NT2/D1 (cell line): ENCODE measurements at regions not wholly inside any gene's neighbourhood (a gene's known extent, or its start where the extent isn't known, plus 50 kb on each side); places are given as distances from the start of the nearest gene placed in this dataset.

Experiments
- SUZ12 ChIP-seq: IDR thresholded peaks from 2 replicates; pipeline ENCODE4 v1.6.1; 2011; ENCODE audit not compliant: insufficient read length, insufficient read depth; ENCODE audit errors: extremely low read depth
- YY1 ChIP-seq: IDR thresholded peaks from 2 replicates; pipeline ENCODE4 v1.6.1; 2011; ENCODE audit not compliant: insufficient read length, insufficient read depth

- TF ChIP-seq SUZ12, result no peak
- no peak for TF ChIP-seq YY1
Measured at GRCh38 chr3:76403556-76403955, 618.2 kb upstream of the ZNF717 start.
